IMR-90 (cell line): ENCODE measurements at regions not wholly inside any gene's neighbourhood (a gene's known extent, or its start where the extent isn't known, plus 50 kb on each side); places are given as distances from the start of the nearest gene placed in this dataset.

Experiments used
- ATAC-seq: fragments of 200-7000 bp; cut with Tn5 transposase; 2 replicates; pipeline ENCODE4 v1.9.1; 2020; ENCODE audit warnings: low read depth, mild to moderate bottlenecking, moderate library complexity
- BruUV-seq: library from RNA; stranded (reverse); fragments of 400-500 nt; replicated peaks from 2 replicates; lab custom pipeline; 2021; lab: Mats Ljungman, UMichigan
- CTCF ChIA-PET: fragments of 300-600 bp; formaldehyde crosslinking; extraction: SDS; loops from one replicate; lab custom pipeline; 2021; ENCODE audit warnings: antibody characterized with exemption; lab: Yijun Ruan, JAX
- POLR2A ChIA-PET: fragments of 300-600 bp; sonication (Branson Sonifier 250); formaldehyde crosslinking; loops from one replicate; lab custom pipeline; 2022; ENCODE audit warnings: antibody characterized with exemption; ENCODE audit not compliant: unreplicated experiment; lab: Charles Lee
- DNase-seq: peaks from one replicate; pipeline ENCODE4 v3.0.0; 2013
- H2AFZ ChIP-seq: replicated peaks from 2 replicates; pipeline ENCODE3; 2013; ENCODE audit warnings: low read length, mild to moderate bottlenecking; ENCODE audit not compliant: poor library complexity
- H2AK5ac ChIP-seq: 2 replicates; pipeline ENCODE4 v1.6.1; 2013; ENCODE audit warnings: low read depth, low read length, inconsistent platforms
- H2AK9ac ChIP-seq: replicated peaks from 2 replicates; pipeline ENCODE3; 2013; ENCODE audit warnings: mild to moderate bottlenecking, low read depth, low read length, moderate library complexity; ENCODE audit not compliant: poor library complexity
- H2BK120ac ChIP-seq: 2 replicates; pipeline ENCODE4 v1.6.1; 2013; ENCODE audit warnings: low read depth, low read length, inconsistent platforms
- H2BK15ac ChIP-seq: 3 replicates; pipeline ENCODE4 v1.6.1; 2013; ENCODE audit warnings: low read depth, low read length, inconsistent platforms
- H2BK20ac ChIP-seq: 2 replicates; pipeline ENCODE4 v1.6.1; 2013; ENCODE audit warnings: low read depth, mild to moderate bottlenecking, inconsistent platforms, low read length, moderate library complexity
- H2BK5ac ChIP-seq: 2 replicates; pipeline ENCODE4 v1.6.1; 2013; ENCODE audit warnings: mild to moderate bottlenecking, low read depth, low read length, inconsistent platforms; ENCODE audit not compliant: poor library complexity, severe bottlenecking
- H3K14ac ChIP-seq: replicated peaks from 2 replicates; pipeline ENCODE4 v1.6.1; 2013; ENCODE audit warnings: low read depth, low read length, inconsistent platforms
- H3K18ac ChIP-seq: 2 replicates; pipeline ENCODE4 v1.6.1; 2013; ENCODE audit warnings: low read depth, low read length, control low read depth
- H3K23ac ChIP-seq: 2 replicates; pipeline ENCODE4 v1.6.1; 2013; ENCODE audit warnings: low read depth, low read length, inconsistent platforms
- H3K27ac ChIP-seq: 2 replicates; pipeline ENCODE4 v1.5.1; 2013; ENCODE audit warnings: mild to moderate bottlenecking, control low read depth, low read length; ENCODE audit not compliant: insufficient read depth
- H3K27me3 ChIP-seq: 2 replicates; pipeline ENCODE4 v1.6.1; 2013; ENCODE audit warnings: low read length; ENCODE audit not compliant: control insufficient read depth, insufficient read depth
- H3K36me3 ChIP-seq: 2 replicates; pipeline ENCODE4 v1.6.1; 2013; ENCODE audit warnings: low read length, mixed read lengths; ENCODE audit not compliant: control insufficient read depth, insufficient read depth
- H3K4ac ChIP-seq: 2 replicates; pipeline ENCODE4 v1.6.1; 2013; ENCODE audit warnings: low read depth, low read length, inconsistent platforms
- H3K4me1 ChIP-seq: 2 replicates; pipeline ENCODE4 v1.6.1; 2013; ENCODE audit warnings: low read length, mixed read lengths; ENCODE audit not compliant: control insufficient read depth, insufficient read depth
- H3K4me2 ChIP-seq: 2 replicates; pipeline ENCODE4 v1.6.1; 2013; ENCODE audit warnings: low read depth, mild to moderate bottlenecking, control low read depth, low read length, moderate library complexity
- H3K4me3 ChIP-seq: 2 replicates; pipeline ENCODE4 v1.5.1; 2013; ENCODE audit warnings: low read depth, mild to moderate bottlenecking, control low read depth, low read length, moderate library complexity; ENCODE audit not compliant: insufficient read depth
- H3K56ac ChIP-seq: 2 replicates; pipeline ENCODE4 v1.6.1; 2013; ENCODE audit warnings: low read length, inconsistent platforms; ENCODE audit not compliant: insufficient read depth; ENCODE audit errors: extremely low read depth
- H3K79me1 ChIP-seq, 2 experiments: 2 replicates each; pipeline ENCODE4 v1.6.1; 2013; ENCODE audit warnings: low read length in 2 of 2, inconsistent platforms in 1 of 2, low read depth in 1 of 2
- H3K9ac ChIP-seq: 2 replicates; pipeline ENCODE4 v1.6.1; 2013; ENCODE audit warnings: low read depth, low read length, control low read depth
- H3K9me1 ChIP-seq: 2 replicates; pipeline ENCODE4 v1.6.1; 2013; ENCODE audit warnings: low read length, inconsistent platforms; ENCODE audit not compliant: insufficient read depth
- H3K9me3 ChIP-seq: 2 replicates; pipeline ENCODE4 v1.6.1; 2013; ENCODE audit warnings: low read length; ENCODE audit not compliant: control insufficient read depth, insufficient read depth
- H4K20me1 ChIP-seq: 2 replicates; pipeline ENCODE4 v1.6.1; 2013; ENCODE audit warnings: low read length, inconsistent platforms; ENCODE audit not compliant: insufficient read depth
- H4K5ac ChIP-seq: 2 replicates; pipeline ENCODE4 v1.6.1; 2013; ENCODE audit warnings: mild to moderate bottlenecking, low read depth, low read length, control low read depth
- H4K8ac ChIP-seq, 2 experiments: 2 replicates each; pipeline ENCODE4 v1.6.1; 2013; ENCODE audit warnings: low read depth in 2 of 2, low read length in 2 of 2, control low read depth in 1 of 2, inconsistent platforms in 1 of 2
- H4K91ac ChIP-seq: 2 replicates; pipeline ENCODE4 v1.6.1; 2013; ENCODE audit warnings: low read depth, low read length, inconsistent platforms; ENCODE audit not compliant: insufficient read depth
- CEBPB ChIP-seq: IDR thresholded peaks from 2 replicates; pipeline ENCODE4 v1.6.1; 2012; ENCODE audit warnings: low read depth, low read length, improper control_type of control experiment
- MXI1 ChIP-seq: IDR thresholded peaks from 2 replicates; pipeline ENCODE4 v1.6.1; 2012; ENCODE audit warnings: low read depth, mild to moderate bottlenecking, low read length, moderate library complexity, borderline replicate concordance
- RAD21 ChIP-seq: IDR thresholded peaks from 2 replicates; pipeline ENCODE4 v1.6.1; 2012; ENCODE audit warnings: low read length, improper control_type of control experiment
- WGBS, 2 experiments: methylation state at CpG; one replicate each; pipeline versions ENCODE4 v1.1.5 to v1.1.7; 2013; ENCODE audit warnings: missing lambda C conversion rate in 2 of 2; ENCODE audit not compliant: insufficient read length in 1 of 2; ENCODE audit errors: extremely low coverage in 2 of 2; 5-methylcytosine and 5-hydroxymethylcytosine counted together
- dilution Hi-C: fragments of 300-500 bp; cut with HindIII; formaldehyde crosslinking; loops from one replicate; pipeline ENCODE4 v1.14.3; 2018; ENCODE audit warnings: low sequenced_read_pairs; ENCODE audit not compliant: unreplicated experiment
- in situ Hi-C: fragments of 300-500 bp; cut with MboI; formaldehyde crosslinking; loops from 3 replicates; pipeline ENCODE4 v1.14.3; 2019; ENCODE audit warnings: low sequenced_read_pairs, inconsistent platforms, mixed read lengths
- intact Hi-C: fragments of 100-400 bp; cut with micrococcal nuclease; formaldehyde crosslinking; loops from 2 replicates; pipeline ENCODE4 v1.10.0; 2022

- Histone ChIP-seq H3K4me2 (no peak overlapping the region), H4K8ac (no peak overlapping the region), H2AFZ (no peak overlapping the region), H2BK5ac (no peak overlapping the region), H3K79me1 (no peaks in the 10 kb centered on the region), H3K14ac (no peak overlapping the region), H2BK20ac (no peak overlapping the region), H4K20me1 (no peaks in the 10 kb centered on the region), H3K56ac (no peak overlapping the region), H4K5ac (no peak overlapping the region), H2AK5ac (no peak overlapping the region), H3K27me3 (no peaks in the 10 kb centered on the region), H4K91ac (no peak overlapping the region), H3K4me3 (no peak overlapping the region), H2BK15ac (no peak overlapping the region), H3K36me3 (no peaks in the 10 kb centered on the region), H3K4ac (no peak overlapping the region), H3K23ac (no peak overlapping the region), H3K9ac (no peak overlapping the region), H3K9me1 (no peaks in the 10 kb centered on the region), H3K18ac (no peak overlapping the region), H2AK9ac (no peak overlapping the region), H2BK120ac (no peak overlapping the region), H3K4me1 (no peaks in the 10 kb centered on the region), H3K27ac (no peak overlapping the region), H3K9me3 (no peaks in the 10 kb centered on the region)
- ChIA-PET CTCF (no interaction called here), POLR2A (no interaction called here)
- ATAC-seq (no peak), DNase-seq (no peak)
- WGBS, 2 experiments, result no CpG with 5 or more reads among the region's 1 CpG
- TF ChIP-seq CEBPB (no peak), RAD21 (no peak), MXI1 (no peak)
- in situ Hi-C loops, result no loop called here
- BruUV-seq, result no TSS peak
- intact Hi-C loops, result no loop called here
- dilution Hi-C loops, result no loop called here
Measured at GRCh38 chr11:37914859-37915258, 1316.8 kb upstream of the RAG2 start.
